ENCODE measurements at regions not wholly inside any gene's neighbourhood (a gene's known extent, or its start where the extent isn't known, plus 50 kb on each side); places are given as distances from the start of the nearest gene placed in this dataset.

GRCh38 chr21:16347223-16347622, 617.4 kb downstream of the USP25 start:
- H3K4me1 ChIP-seq = no peaks in the 10 kb centered on the region
- DNase-seq (no peak), ATAC-seq (no peak)
- H3K4me3 ChIP-seq = no peak overlapping the region
- TF ChIP-seq CTCF (IDR thresholded peaks at IDR 0.05) = no peak
- intact Hi-C loops (cut with DNase I) = no loop called here
- no peak overlapping the region for H3K27ac ChIP-seq
- H3K36me3 ChIP-seq = no peaks in the 10 kb centered on the region
- H3K27me3 ChIP-seq = no peaks in the 10 kb centered on the region
- H3K9me3 ChIP-seq = no peaks in the 10 kb centered on the region

- no peaks in the 10 kb centered on the region for H3K4me1 ChIP-seq
- no peak for DNase-seq
- ATAC-seq = no peak
- no peaks in the 10 kb centered on the region for H3K9me3 ChIP-seq
- H3K27ac ChIP-seq = no peak overlapping the region
- intact Hi-C loops (cut with DNase I) = no loop called here
- H3K27me3 ChIP-seq = no peaks in the 10 kb centered on the region
- no peak overlapping the region for H3K4me3 ChIP-seq
- no peak for TF ChIP-seq CTCF (IDR thresholded peaks at IDR 0.05)
- no peaks in the 10 kb centered on the region for H3K36me3 ChIP-seq
These were observed 624.0 kb downstream of the USP25 start for GRCh38 chr21:16353764-16354163.

- no peak for DNase-seq
- Histone ChIP-seq H3K27me3 (no peaks in the 10 kb centered on the region), H3K9me3 (peaks cover 4% of the 10 kb centered on the region), H3K27ac (no peak overlapping the region), H3K4me1 (no peaks in the 10 kb centered on the region), H3K36me3 (no peaks in the 10 kb centered on the region), H3K4me3 (no peak overlapping the region)
- no peak for ATAC-seq
- TF ChIP-seq CTCF (IDR thresholded peaks at IDR 0.05) = no peak
- intact Hi-C loops (cut with DNase I) = no loop called here
These were observed 628.2 kb downstream of the USP25 start for GRCh38 chr21:16357994-16358393.

GRCh38 chr21:16358784-16359183, 629.0 kb downstream of the USP25 start:
- intact Hi-C loops (cut with DNase I) = no loop called here
- no peak for DNase-seq
- Histone ChIP-seq H3K27me3 (no peaks in the 10 kb centered on the region), H3K9me3 (peaks cover 4% of the 10 kb centered on the region), H3K27ac (no peak overlapping the region), H3K4me3 (no peak overlapping the region), H3K36me3 (no peaks in the 10 kb centered on the region), H3K4me1 (no peaks in the 10 kb centered on the region)
- no peak for TF ChIP-seq CTCF (IDR thresholded peaks at IDR 0.05)
- no peak for ATAC-seq

GRCh38 chr21:16363100-16363499, 633.3 kb downstream of the USP25 start:
- intact Hi-C loops (cut with DNase I) = no loop called here
- DNase-seq (no peak), ATAC-seq (no peak)
- H3K36me3 ChIP-seq = no peaks in the 10 kb centered on the region
- no peaks in the 10 kb centered on the region for H3K27me3 ChIP-seq
- H3K27ac ChIP-seq = no peak overlapping the region
- no peak for TF ChIP-seq CTCF (IDR thresholded peaks at IDR 0.05)
- no peak overlapping the region for H3K4me3 ChIP-seq
- no peaks in the 10 kb centered on the region for H3K4me1 ChIP-seq
- H3K9me3 ChIP-seq = peaks cover 4% of the 10 kb centered on the region

GRCh38 chr21:16363518-16363917, 633.7 kb downstream of the USP25 start:
- Histone ChIP-seq H3K4me3 (no peak overlapping the region), H3K9me3 (peaks cover 4% of the 10 kb centered on the region), H3K27me3 (no peaks in the 10 kb centered on the region), H3K36me3 (no peaks in the 10 kb centered on the region), H3K27ac (no peak overlapping the region), H3K4me1 (no peaks in the 10 kb centered on the region)
- DNase-seq = no peak
- ATAC-seq = no peak
- TF ChIP-seq CTCF (IDR thresholded peaks at IDR 0.05) = no peak
- intact Hi-C loops (cut with DNase I) = no loop called here
